ENCODE measurements at regions not wholly inside any gene's neighbourhood (a gene's known extent, or its start where the extent isn't known, plus 50 kb on each side); places are given as distances from the start of the nearest gene placed in this dataset.

GRCh38 chr18:8945514-8945913 lies 157.0 kb upstream of the NDUFV2 start:
- TF ChIP-seq POLR2A (IDR thresholded peaks at IDR 0.05) (no peak), EP300 (IDR thresholded peaks at IDR 0.05) (no peak), CTCF (IDR thresholded peaks at IDR 0.05) (no peak), POLR2AphosphoS5 (IDR thresholded peaks at IDR 0.05) (no peak)
